ENCODE measurements at regions not wholly inside any gene's neighbourhood (a gene's known extent, or its start where the extent isn't known, plus 50 kb on each side); places are given as distances from the start of the nearest gene placed in this dataset.
"Not testable (repeated sequence)": the region's sequence is repeated elsewhere in the genome, so short reads cannot be mapped to it uniquely, and the experiment has no call there.

- H3K36me3 Mint-ChIP-seq (ENCODE audit: low read depth); H3K27me3 Mint-ChIP-seq (ENCODE audit: low read depth); H3K27ac Mint-ChIP-seq; H3K9me3 Mint-ChIP-seq; DNase-seq (ENCODE audit: low spot score); H3K4me1 Mint-ChIP-seq (ENCODE audit: low read depth): not testable (repeated sequence)
- H3K4me3 Mint-ChIP-seq, result peak overlapping the region; percentile 45
Measured at GRCh38 chr1:149157409-149157808, 54.1 kb upstream of the NBPF9 start.

- H3K36me3 Mint-ChIP-seq (ENCODE audit: low read depth); H3K4me1 Mint-ChIP-seq (ENCODE audit: low read depth); H3K4me3 Mint-ChIP-seq; H3K9me3 Mint-ChIP-seq; DNase-seq (ENCODE audit: low spot score); H3K27me3 Mint-ChIP-seq (ENCODE audit: low read depth); H3K27ac Mint-ChIP-seq: not testable (repeated sequence)
Measured at GRCh38 chr1:149158308-149158707, 55.0 kb upstream of the NBPF9 start.

GRCh38 chr1:149163063-149163444 is 59.7 kb upstream of the NBPF9 start:
- H3K36me3 Mint-ChIP-seq (ENCODE audit: low read depth); H3K4me1 Mint-ChIP-seq (ENCODE audit: low read depth); H3K9me3 Mint-ChIP-seq; DNase-seq (ENCODE audit: low spot score); H3K27me3 Mint-ChIP-seq (ENCODE audit: low read depth); H3K27ac Mint-ChIP-seq; H3K4me3 Mint-ChIP-seq: not testable (repeated sequence)

GRCh38 chr1:149174765-149175164 is 71.4 kb upstream of the NBPF9 start:
- H3K9me3 Mint-ChIP-seq; H3K27me3 Mint-ChIP-seq (ENCODE audit: low read depth); H3K36me3 Mint-ChIP-seq (ENCODE audit: low read depth); H3K4me1 Mint-ChIP-seq (ENCODE audit: low read depth); DNase-seq (ENCODE audit: low spot score); H3K27ac Mint-ChIP-seq: not testable (repeated sequence)
- peak overlapping the region; percentile 68 for H3K4me3 Mint-ChIP-seq

- not testable (repeated sequence) for H3K36me3 Mint-ChIP-seq (ENCODE audit: low read depth); DNase-seq (ENCODE audit: low spot score); H3K9me3 Mint-ChIP-seq; H3K27me3 Mint-ChIP-seq (ENCODE audit: low read depth); H3K4me1 Mint-ChIP-seq (ENCODE audit: low read depth)
- peak overlapping the region; percentile 61 for H3K4me3 Mint-ChIP-seq
- peak overlapping the region; percentile 49 for H3K27ac Mint-ChIP-seq
Measured at GRCh38 chr1:149175812-149176211, 72.5 kb upstream of the NBPF9 start.

- peak; percentile 55 for DNase-seq (ENCODE audit: low spot score)
- H3K27ac Mint-ChIP-seq, result peak overlapping the region; percentile 78
- H3K4me1 Mint-ChIP-seq (ENCODE audit: low read depth); H3K27me3 Mint-ChIP-seq (ENCODE audit: low read depth); H3K9me3 Mint-ChIP-seq; H3K36me3 Mint-ChIP-seq (ENCODE audit: low read depth): not testable (repeated sequence)
- peak overlapping the region; percentile 74 for H3K4me3 Mint-ChIP-seq
Measured at GRCh38 chr1:149176453-149177316, 73.3 kb upstream of the NBPF9 start.

GRCh38 chr1:149190742-149191141 is 87.4 kb upstream of the NBPF9 start:
- not testable (repeated sequence) for H3K4me1 Mint-ChIP-seq (ENCODE audit: low read depth); H3K27ac Mint-ChIP-seq; H3K36me3 Mint-ChIP-seq (ENCODE audit: low read depth); DNase-seq (ENCODE audit: low spot score); H3K4me3 Mint-ChIP-seq; H3K9me3 Mint-ChIP-seq; H3K27me3 Mint-ChIP-seq (ENCODE audit: low read depth)

GRCh38 chr1:149196651-149197050 is 93.3 kb upstream of the NBPF9 start:
- H3K4me1 Mint-ChIP-seq (ENCODE audit: low read depth); H3K4me3 Mint-ChIP-seq; H3K36me3 Mint-ChIP-seq (ENCODE audit: low read depth); H3K9me3 Mint-ChIP-seq; DNase-seq (ENCODE audit: low spot score); H3K27ac Mint-ChIP-seq; H3K27me3 Mint-ChIP-seq (ENCODE audit: low read depth): not testable (repeated sequence)

- H3K27ac Mint-ChIP-seq; H3K4me1 Mint-ChIP-seq (ENCODE audit: low read depth); DNase-seq (ENCODE audit: low spot score); H3K4me3 Mint-ChIP-seq; H3K27me3 Mint-ChIP-seq (ENCODE audit: low read depth); H3K36me3 Mint-ChIP-seq (ENCODE audit: low read depth); H3K9me3 Mint-ChIP-seq: not testable (repeated sequence)
Measured at GRCh38 chr1:149200567-149200966, 97.2 kb upstream of the NBPF9 start.

- H3K36me3 Mint-ChIP-seq (ENCODE audit: low read depth); H3K27me3 Mint-ChIP-seq (ENCODE audit: low read depth); H3K4me3 Mint-ChIP-seq; H3K4me1 Mint-ChIP-seq (ENCODE audit: low read depth); H3K9me3 Mint-ChIP-seq; DNase-seq (ENCODE audit: low spot score); H3K27ac Mint-ChIP-seq: not testable (repeated sequence)
Measured at GRCh38 chr1:149202283-149202682, 98.9 kb upstream of the NBPF9 start.

GRCh38 chr1:149204396-149204795 is 101.0 kb upstream of the NBPF9 start:
- H3K36me3 Mint-ChIP-seq (ENCODE audit: low read depth); H3K27ac Mint-ChIP-seq; H3K4me1 Mint-ChIP-seq (ENCODE audit: low read depth); H3K4me3 Mint-ChIP-seq; DNase-seq (ENCODE audit: low spot score); H3K27me3 Mint-ChIP-seq (ENCODE audit: low read depth); H3K9me3 Mint-ChIP-seq: not testable (repeated sequence)

GRCh38 chr1:149208836-149209235 is 105.5 kb upstream of the NBPF9 start:
- H3K27ac Mint-ChIP-seq; H3K4me1 Mint-ChIP-seq (ENCODE audit: low read depth); H3K27me3 Mint-ChIP-seq (ENCODE audit: low read depth): not testable (repeated sequence)

GRCh38 chr1:149211757-149212420 is 108.5 kb upstream of the NBPF9 start:
- H3K27me3 Mint-ChIP-seq (ENCODE audit: low read depth); H3K36me3 Mint-ChIP-seq (ENCODE audit: low read depth); H3K27ac Mint-ChIP-seq; H3K4me1 Mint-ChIP-seq (ENCODE audit: low read depth); H3K4me3 Mint-ChIP-seq; DNase-seq (ENCODE audit: low spot score); H3K9me3 Mint-ChIP-seq: not testable (repeated sequence)

More at GRCh38 chr1:149208836-149209235, 105.5 kb upstream of the NBPF9 start:
- not testable (repeated sequence) for H3K9me3 Mint-ChIP-seq; H3K36me3 Mint-ChIP-seq (ENCODE audit: low read depth); H3K4me3 Mint-ChIP-seq; DNase-seq (ENCODE audit: low spot score)

- H3K36me3 Mint-ChIP-seq (ENCODE audit: low read depth); DNase-seq (ENCODE audit: low spot score); H3K9me3 Mint-ChIP-seq; H3K4me1 Mint-ChIP-seq (ENCODE audit: low read depth); H3K4me3 Mint-ChIP-seq; H3K27ac Mint-ChIP-seq; H3K27me3 Mint-ChIP-seq (ENCODE audit: low read depth): not testable (repeated sequence)
Measured at GRCh38 chr1:149212946-149213345, 109.6 kb upstream of the NBPF9 start.

GRCh38 chr1:149213673-149214072 is 110.3 kb upstream of the NBPF9 start:
- not testable (repeated sequence) for H3K36me3 Mint-ChIP-seq (ENCODE audit: low read depth); H3K4me3 Mint-ChIP-seq; DNase-seq (ENCODE audit: low spot score); H3K4me1 Mint-ChIP-seq (ENCODE audit: low read depth); H3K9me3 Mint-ChIP-seq; H3K27ac Mint-ChIP-seq; H3K27me3 Mint-ChIP-seq (ENCODE audit: low read depth)

All from T-helper 2 cell treated with Interferon-gamma antibody and Interleukin-4, amounts not matched to agents 5 μg/mL and 100 μg/mL, for 36 hours (primary cell).